ENCODE measurements at regions not wholly inside any gene's neighbourhood (a gene's known extent, or its start where the extent isn't known, plus 50 kb on each side); places are given as distances from the start of the nearest gene placed in this dataset.
"Not testable (repeated sequence)": the region's sequence is repeated elsewhere in the genome, so short reads cannot be mapped to it uniquely, and the experiment has no call there.

DNA sequence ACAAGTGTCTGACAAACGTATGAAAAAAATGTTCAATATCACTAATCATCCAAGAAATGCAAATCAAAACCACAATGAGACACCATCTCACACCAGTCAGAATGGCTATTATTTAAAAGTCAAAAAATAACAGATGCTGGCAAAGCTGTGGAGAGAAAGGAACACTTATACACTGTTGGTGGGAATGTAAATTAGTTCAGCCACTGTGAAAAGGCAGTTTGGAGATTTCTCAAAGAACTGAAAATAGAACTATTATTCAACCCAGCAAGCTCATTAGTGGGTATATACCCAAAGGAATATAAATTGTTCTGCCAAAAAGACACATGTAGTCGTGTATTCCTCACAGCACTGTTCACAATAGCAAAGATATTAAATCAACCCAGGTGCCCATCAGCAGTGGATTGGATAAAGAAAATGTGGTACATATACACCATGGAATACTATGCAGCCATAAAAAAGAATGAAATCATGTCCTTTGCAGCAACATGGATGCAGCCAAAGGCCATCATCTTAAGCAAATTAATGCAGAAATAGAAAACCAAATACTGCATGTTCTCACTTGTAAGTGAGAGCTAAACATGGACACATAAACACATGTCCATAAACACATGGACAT is 251.3 kb downstream of the UACA start:
- not testable (repeated sequence) for H3K36me3 ChIP-seq (ENCODE audit: control insufficient read depth in 2 of 2, insufficient read depth in 2 of 2, low read length in 1 of 2); H3K27me3 ChIP-seq (ENCODE audit: control insufficient read depth in 1 of 2, insufficient read depth in 2 of 2, low read length in 2 of 2); H3K4me3 ChIP-seq (ENCODE audit: low read depth in 1 of 2, low read length in 2 of 2); H3K27ac ChIP-seq (ENCODE audit: low read depth in 2 of 2, low read length in 1 of 2)
- Histone ChIP-seq H3K4me1 (ENCODE audit: control insufficient read depth in 2 of 2, insufficient read depth in 2 of 2, low read length in 1 of 2) (peaks cover 6 to 17% of the 10 kb centered on the region in 2 donors), H3K9me3 (ENCODE audit: control insufficient read depth in 2 of 2, insufficient read depth in 1 of 2, low read depth in 1 of 2, low read length in 1 of 2) (peaks cover 0 to 11% of the 10 kb centered on the region in 2 donors)
- 74 to 78% methylated on average over 2 of the region's 2 CpGs for WGBS, 2 donors

DNA sequence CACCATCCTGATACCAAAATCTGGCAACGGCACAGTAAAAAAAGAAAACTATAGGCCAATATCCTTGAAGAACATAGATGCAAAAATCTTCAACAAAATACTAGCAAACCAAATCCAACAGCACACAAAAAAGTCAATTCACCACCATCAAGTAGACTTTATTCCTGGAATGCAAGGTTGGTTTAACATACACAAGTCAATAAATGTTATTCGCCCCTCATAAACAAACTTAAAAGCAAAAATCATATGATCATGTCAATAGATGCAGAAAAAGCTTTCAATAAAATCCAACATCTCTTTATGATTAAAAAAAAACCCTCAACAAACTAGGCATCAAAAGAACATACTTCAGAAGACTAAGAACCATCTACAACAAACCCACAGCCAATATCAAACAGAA is 252.9 kb downstream of the UACA start:
- Histone ChIP-seq H3K4me1 (ENCODE audit: control insufficient read depth in 2 of 2, insufficient read depth in 2 of 2, low read length in 1 of 2) (peaks cover 6 to 17% of the 10 kb centered on the region in 2 donors), H3K27ac (ENCODE audit: low read depth in 2 of 2, low read length in 1 of 2) (no peak overlapping the region), H3K27me3 (ENCODE audit: control insufficient read depth in 1 of 2, insufficient read depth in 2 of 2, low read length in 2 of 2) (no peaks in the 10 kb centered on the region), H3K4me3 (ENCODE audit: low read depth in 1 of 2, low read length in 2 of 2) (no peak overlapping the region), H3K36me3 (ENCODE audit: control insufficient read depth in 2 of 2, insufficient read depth in 2 of 2, low read length in 1 of 2) (no peaks in the 10 kb centered on the region), H3K9me3 (ENCODE audit: control insufficient read depth in 2 of 2, insufficient read depth in 1 of 2, low read depth in 1 of 2, low read length in 1 of 2) (peaks cover 0 to 12% of the 10 kb centered on the region in 2 donors)
- WGBS, 2 donors, result 96 to 97% methylated on average over 2 of the region's 2 CpGs

DNA sequence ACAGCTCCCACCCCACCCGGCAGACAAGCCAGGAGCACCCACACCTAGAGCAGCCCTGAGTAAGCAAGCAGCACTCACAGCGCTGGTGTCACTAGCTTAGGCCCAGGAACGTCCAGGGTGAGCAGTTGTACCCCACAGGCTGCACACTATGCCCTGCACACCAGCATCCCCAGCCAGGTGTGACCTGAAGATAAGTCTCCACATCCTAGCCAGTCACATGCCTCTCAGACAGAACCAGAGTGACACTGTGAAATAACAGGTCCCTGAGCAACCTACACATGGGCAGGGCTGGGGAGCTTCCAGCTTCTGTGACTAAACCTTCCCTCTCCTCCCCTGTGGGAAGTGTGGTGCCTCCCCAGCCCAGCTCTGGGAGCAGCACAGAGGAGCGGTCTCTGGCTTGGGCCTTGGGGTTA is 253.6 kb downstream of the UACA start:
- Histone ChIP-seq H3K4me1 (ENCODE audit: control insufficient read depth in 2 of 2, insufficient read depth in 2 of 2, low read length in 1 of 2) (peaks cover 9 to 23% of the 10 kb centered on the region in 2 donors), H3K36me3 (ENCODE audit: control insufficient read depth in 2 of 2, insufficient read depth in 2 of 2, low read length in 1 of 2) (no peaks in the 10 kb centered on the region), H3K9me3 (ENCODE audit: control insufficient read depth in 2 of 2, insufficient read depth in 1 of 2, low read depth in 1 of 2, low read length in 1 of 2) (peaks cover 0 to 12% of the 10 kb centered on the region in 2 donors), H3K27ac (ENCODE audit: low read depth in 2 of 2, low read length in 1 of 2) (peak overlapping the region; percentile 60 to 82), H3K4me3 (ENCODE audit: low read depth in 1 of 2, low read length in 2 of 2) (no peak overlapping the region), H3K27me3 (ENCODE audit: control insufficient read depth in 1 of 2, insufficient read depth in 2 of 2, low read length in 2 of 2) (no peaks in the 10 kb centered on the region)
- WGBS, 2 donors, result 84 to 86% methylated on average over 4 of the region's 4 CpGs

DNA sequence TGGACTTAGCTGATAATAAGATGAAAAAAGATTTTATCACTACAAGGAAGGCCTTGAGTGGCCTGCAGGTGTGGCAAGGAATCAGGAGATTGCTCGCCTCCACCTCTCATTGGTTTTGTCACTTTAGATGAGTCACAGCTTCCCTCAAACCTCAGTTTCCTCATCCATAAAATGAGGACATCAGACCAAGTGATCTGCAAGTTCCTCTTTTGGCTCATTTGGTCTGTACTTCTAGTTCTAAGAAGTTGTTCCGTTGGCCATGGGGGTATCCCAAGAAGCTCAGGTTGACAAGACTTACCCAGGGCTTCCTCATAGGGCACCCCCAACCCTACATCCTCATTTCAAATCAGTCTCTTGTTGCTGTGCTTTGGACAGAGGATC is 254.1 kb downstream of the UACA start:
- peaks cover 0 to 12% of the 10 kb centered on the region in 2 donors for H3K9me3 ChIP-seq (ENCODE audit: control insufficient read depth in 2 of 2, insufficient read depth in 1 of 2, low read depth in 1 of 2, low read length in 1 of 2)
- no peaks in the 10 kb centered on the region for H3K36me3 ChIP-seq (ENCODE audit: control insufficient read depth in 2 of 2, insufficient read depth in 2 of 2, low read length in 1 of 2)
- H3K27ac ChIP-seq (ENCODE audit: low read depth in 2 of 2, low read length in 1 of 2), result peak overlapping the region; percentile 61 to 90
- H3K4me3 ChIP-seq (ENCODE audit: low read depth in 1 of 2, low read length in 2 of 2), result no peak overlapping the region
- peaks cover 14 to 28% of the 10 kb centered on the region in 2 donors for H3K4me1 ChIP-seq (ENCODE audit: control insufficient read depth in 2 of 2, insufficient read depth in 2 of 2, low read length in 1 of 2)
- no peaks in the 10 kb centered on the region for H3K27me3 ChIP-seq (ENCODE audit: control insufficient read depth in 1 of 2, insufficient read depth in 2 of 2, low read length in 2 of 2)
- 70 to 74% methylated on average over 2 of the region's 2 CpGs for WGBS, 2 donors

DNA sequence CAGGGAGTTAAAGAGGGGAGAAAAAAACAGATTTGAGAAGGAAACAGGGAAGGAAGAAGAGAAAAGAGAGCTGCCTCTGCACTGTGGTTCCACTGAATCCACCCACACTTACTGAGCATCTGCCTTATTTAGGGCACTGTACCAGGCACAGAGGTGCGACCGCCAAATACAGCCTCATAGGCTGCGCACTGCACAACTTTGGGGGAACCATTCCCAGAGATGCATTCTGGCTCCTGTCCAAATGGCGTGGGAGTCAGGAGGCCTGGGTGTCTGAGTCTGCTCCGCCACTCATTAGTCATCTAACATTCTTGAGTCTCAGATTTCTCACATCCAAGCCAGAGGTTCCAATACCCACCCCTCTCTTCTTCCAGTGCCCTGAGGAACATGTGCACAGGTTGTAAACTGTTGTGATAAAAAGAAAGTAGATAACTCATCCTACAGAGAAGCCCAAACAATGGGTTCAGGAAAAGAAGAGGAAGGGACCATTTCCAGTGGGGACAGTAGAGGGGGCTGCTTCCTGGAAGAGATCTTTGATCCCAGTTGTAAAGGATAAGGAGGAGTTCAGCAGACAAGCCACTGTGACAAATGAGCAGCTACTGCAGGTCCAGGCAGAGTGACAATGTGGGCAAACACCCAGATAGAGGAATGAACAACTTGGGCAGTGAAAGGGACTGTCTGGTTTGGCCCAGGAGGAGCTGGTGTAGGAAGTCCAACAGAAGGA is 254.6 kb downstream of the UACA start:
- Histone ChIP-seq H3K4me3 (ENCODE audit: low read depth in 1 of 2, low read length in 2 of 2) (no peak overlapping the region), H3K36me3 (ENCODE audit: control insufficient read depth in 2 of 2, insufficient read depth in 2 of 2, low read length in 1 of 2) (no peaks in the 10 kb centered on the region), H3K4me1 (ENCODE audit: control insufficient read depth in 2 of 2, insufficient read depth in 2 of 2, low read length in 1 of 2) (peaks cover 16 to 31% of the 10 kb centered on the region in 2 donors), H3K27ac (ENCODE audit: low read depth in 2 of 2, low read length in 1 of 2) (peak overlapping the region; percentile 64 to 90), H3K27me3 (ENCODE audit: control insufficient read depth in 1 of 2, insufficient read depth in 2 of 2, low read length in 2 of 2) (no peaks in the 10 kb centered on the region), H3K9me3 (ENCODE audit: control insufficient read depth in 2 of 2, insufficient read depth in 1 of 2, low read depth in 1 of 2, low read length in 1 of 2) (peaks cover 0 to 12% of the 10 kb centered on the region in 2 donors)
- WGBS, 2 donors, result 53 to 58% methylated on average over 5 of the region's 5 CpGs

DNA sequence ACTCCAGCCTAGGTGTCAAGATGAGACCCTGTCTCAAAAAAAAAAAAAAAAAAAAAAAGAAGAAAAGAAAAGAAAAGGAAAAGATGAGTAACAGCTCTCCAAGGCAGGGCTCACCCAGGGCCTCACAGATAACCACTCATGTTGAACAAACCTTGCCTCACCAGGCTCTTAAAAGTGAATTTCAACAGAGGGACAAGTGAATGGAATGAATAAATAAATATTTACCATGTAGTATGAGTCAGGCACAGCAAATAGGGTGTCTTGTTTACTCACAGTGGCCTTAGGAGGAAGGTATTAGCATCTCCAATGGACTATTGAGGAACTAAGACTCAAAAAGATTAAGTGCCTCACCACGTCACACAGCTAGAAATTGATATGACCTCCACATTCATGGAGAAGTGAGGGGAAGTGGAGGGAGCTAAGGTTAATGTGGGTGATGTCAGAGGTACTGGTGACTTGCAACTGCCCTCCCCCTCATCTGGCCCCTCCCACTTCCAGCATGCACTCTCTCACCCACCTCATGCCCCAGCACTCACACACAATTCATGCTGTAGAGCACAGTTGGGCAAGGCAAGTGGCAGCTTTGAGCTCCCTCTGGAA is 255.5 kb downstream of the UACA start:
- Histone ChIP-seq H3K27me3 (ENCODE audit: control insufficient read depth in 1 of 2, insufficient read depth in 2 of 2, low read length in 2 of 2) (no peaks in the 10 kb centered on the region), H3K27ac (ENCODE audit: low read depth in 2 of 2, low read length in 1 of 2) (peak overlapping the region; percentile 64 to 90), H3K4me3 (ENCODE audit: low read depth in 1 of 2, low read length in 2 of 2) (no peak overlapping the region), H3K4me1 (ENCODE audit: control insufficient read depth in 2 of 2, insufficient read depth in 2 of 2, low read length in 1 of 2) (peaks cover 19 to 36% of the 10 kb centered on the region in 2 donors), H3K9me3 (ENCODE audit: control insufficient read depth in 2 of 2, insufficient read depth in 1 of 2, low read depth in 1 of 2, low read length in 1 of 2) (peaks cover 0 to 12% of the 10 kb centered on the region in 2 donors), H3K36me3 (ENCODE audit: control insufficient read depth in 2 of 2, insufficient read depth in 2 of 2, low read length in 1 of 2) (no peaks in the 10 kb centered on the region)
- 58 to 70% methylated on average over 1 of the region's 1 CpG for WGBS, 2 donors

DNA sequence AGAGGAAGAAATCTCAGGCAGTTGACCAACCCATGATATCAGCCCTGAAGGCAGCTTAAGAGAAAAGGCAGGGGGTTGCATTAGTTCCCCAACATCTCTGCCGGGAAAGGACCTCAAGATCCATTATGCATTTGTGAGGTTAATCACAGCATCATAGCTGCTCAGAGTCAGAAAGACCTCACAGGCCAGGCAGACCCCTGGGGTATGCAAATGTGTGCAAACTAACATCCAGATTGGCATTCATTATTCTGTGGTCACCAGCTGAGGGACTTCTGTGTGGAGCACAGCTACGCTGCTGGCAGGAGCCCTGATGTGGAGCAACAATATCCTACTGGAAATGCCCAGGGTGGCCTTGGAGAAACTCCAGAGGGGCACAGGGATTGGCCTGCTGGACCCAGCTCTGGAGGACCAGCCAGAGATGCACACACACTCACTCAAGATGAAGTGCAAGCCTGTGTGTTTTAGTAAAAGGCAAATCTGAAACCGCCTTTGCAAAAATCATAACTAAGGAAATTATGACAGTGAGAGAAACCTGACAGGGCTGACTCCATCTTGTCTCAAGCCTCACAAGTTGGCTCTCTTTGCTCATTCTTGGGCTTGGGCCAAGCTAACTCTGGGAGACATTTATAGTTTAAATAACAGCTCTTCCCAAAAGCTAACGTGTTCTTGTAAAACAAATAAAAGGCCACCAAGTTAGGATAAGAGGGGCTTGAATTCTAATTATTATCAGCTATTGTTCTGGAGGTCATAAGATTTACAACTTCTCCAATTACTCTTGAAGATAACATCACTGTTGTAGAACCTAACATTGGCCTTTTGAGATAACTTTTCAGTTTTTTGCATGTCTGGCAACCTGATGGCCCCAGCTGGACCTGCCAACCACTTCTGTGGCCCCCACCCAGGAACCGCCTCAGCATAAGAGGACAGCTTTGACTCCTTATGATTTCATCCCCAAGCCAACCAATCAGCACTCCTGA is 257.1 kb downstream of the UACA start:
- WGBS, 2 donors, result 67 to 71% methylated on average over 5 of the region's 5 CpGs
- H3K36me3 ChIP-seq (ENCODE audit: control insufficient read depth in 2 of 2, insufficient read depth in 2 of 2, low read length in 1 of 2), result no peaks in the 10 kb centered on the region
- H3K9me3 ChIP-seq (ENCODE audit: control insufficient read depth in 2 of 2, insufficient read depth in 1 of 2, low read depth in 1 of 2, low read length in 1 of 2), result peaks cover 0 to 10% of the 10 kb centered on the region in 2 donors
- peaks cover 19 to 36% of the 10 kb centered on the region in 2 donors for H3K4me1 ChIP-seq (ENCODE audit: control insufficient read depth in 2 of 2, insufficient read depth in 2 of 2, low read length in 1 of 2)
- peak overlapping the region; percentile 62 to 79 for H3K27ac ChIP-seq (ENCODE audit: low read depth in 2 of 2, low read length in 1 of 2)
- H3K27me3 ChIP-seq (ENCODE audit: control insufficient read depth in 1 of 2, insufficient read depth in 2 of 2, low read length in 2 of 2), result no peaks in the 10 kb centered on the region
- no peak overlapping the region for H3K4me3 ChIP-seq (ENCODE audit: low read depth in 1 of 2, low read length in 2 of 2)

DNA sequence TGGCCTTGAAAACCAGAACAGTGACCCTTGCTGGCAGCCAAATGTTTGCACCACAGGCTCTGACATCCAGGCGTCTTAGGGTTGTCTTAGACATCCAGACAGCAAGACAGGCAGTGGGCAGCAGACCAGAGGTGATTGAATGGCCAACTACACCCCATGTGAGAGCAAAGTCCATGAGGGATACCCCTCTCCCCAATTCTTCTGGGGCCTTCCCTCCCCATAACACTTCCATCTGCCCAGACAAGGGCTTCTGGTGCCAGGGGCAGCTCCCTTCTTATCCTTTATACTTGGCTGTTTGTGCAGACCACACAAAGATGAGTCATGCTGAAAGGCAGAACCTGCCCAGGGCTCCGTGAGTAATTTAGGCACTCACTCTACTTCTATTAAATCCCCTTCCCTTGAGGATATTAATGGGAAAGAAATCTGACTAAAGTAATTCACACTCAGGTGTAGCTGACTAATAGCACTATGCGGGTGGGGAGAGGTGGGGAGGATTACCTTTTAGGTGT is 257.9 kb downstream of the UACA start:
- H3K4me1 ChIP-seq (ENCODE audit: control insufficient read depth in 2 of 2, insufficient read depth in 2 of 2, low read length in 1 of 2), result peaks cover 19 to 36% of the 10 kb centered on the region in 2 donors
- 20 to 37% methylated on average over 3 of the region's 3 CpGs for WGBS, 2 donors
- H3K4me3 ChIP-seq (ENCODE audit: low read depth in 1 of 2, low read length in 2 of 2), result no peak overlapping the region
- no peaks in the 10 kb centered on the region for H3K36me3 ChIP-seq (ENCODE audit: control insufficient read depth in 2 of 2, insufficient read depth in 2 of 2, low read length in 1 of 2)
- H3K27ac ChIP-seq (ENCODE audit: low read depth in 2 of 2, low read length in 1 of 2), result peak overlapping the region; percentile 74 to 84
- H3K27me3 ChIP-seq (ENCODE audit: control insufficient read depth in 1 of 2, insufficient read depth in 2 of 2, low read length in 2 of 2), result no peaks in the 10 kb centered on the region
- H3K9me3 ChIP-seq (ENCODE audit: control insufficient read depth in 2 of 2, insufficient read depth in 1 of 2, low read depth in 1 of 2, low read length in 1 of 2), result peaks cover 0 to 10% of the 10 kb centered on the region in 2 donors

DNA sequence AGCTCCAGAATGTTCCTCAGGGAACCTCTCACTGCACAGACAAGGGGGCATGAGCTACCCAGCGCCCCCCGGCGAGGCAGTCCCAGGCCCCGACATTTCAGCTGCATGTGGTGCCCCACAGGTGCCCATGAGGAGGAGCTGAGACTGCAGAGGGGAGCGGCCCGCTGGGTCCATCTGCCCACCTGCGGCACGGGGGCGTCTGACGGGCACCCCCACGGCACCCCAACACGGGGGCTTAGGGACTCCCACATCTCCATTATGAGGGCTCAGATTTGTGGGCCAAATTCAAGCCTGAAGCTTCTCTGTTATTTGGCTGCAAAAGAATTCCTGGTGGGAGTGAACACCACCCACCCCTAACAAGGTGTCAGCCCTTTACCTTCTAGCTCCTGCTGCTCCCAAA is 258.4 kb downstream of the UACA start:
- WGBS, 2 donors, result 60 to 67% methylated on average over 12 of the region's 12 CpGs
- peaks cover 0 to 10% of the 10 kb centered on the region in 2 donors for H3K9me3 ChIP-seq (ENCODE audit: control insufficient read depth in 2 of 2, insufficient read depth in 1 of 2, low read depth in 1 of 2, low read length in 1 of 2)
- H3K27me3 ChIP-seq (ENCODE audit: control insufficient read depth in 1 of 2, insufficient read depth in 2 of 2, low read length in 2 of 2), result no peaks in the 10 kb centered on the region
- peaks cover 19 to 36% of the 10 kb centered on the region in 2 donors for H3K4me1 ChIP-seq (ENCODE audit: control insufficient read depth in 2 of 2, insufficient read depth in 2 of 2, low read length in 1 of 2)
- H3K27ac ChIP-seq (ENCODE audit: low read depth in 2 of 2, low read length in 1 of 2), result peak overlapping the region; percentile 74 to 84
- H3K4me3 ChIP-seq (ENCODE audit: low read depth in 1 of 2, low read length in 2 of 2), result no peak overlapping the region
- H3K36me3 ChIP-seq (ENCODE audit: control insufficient read depth in 2 of 2, insufficient read depth in 2 of 2, low read length in 1 of 2), result no peaks in the 10 kb centered on the region

All from esophagus (tissue), 2 donors.